ENCODE measurements at regions not wholly inside any gene's neighbourhood (a gene's known extent, or its start where the extent isn't known, plus 50 kb on each side); places are given as distances from the start of the nearest gene placed in this dataset.

- Histone ChIP-seq H3K4me1 (ENCODE audit: control insufficient read depth, extremely low read depth, insufficient read depth, low read length) (no peaks in the 10 kb centered on the region), H3K36me3 (ENCODE audit: control insufficient read depth, insufficient read depth, low read length) (no peaks in the 10 kb centered on the region), H3K9me3 (ENCODE audit: control insufficient read depth, insufficient read depth, low read depth, low read length) (no peaks in the 10 kb centered on the region), H3K27me3 (ENCODE audit: control insufficient read depth, insufficient read depth, low read length) (no peaks in the 10 kb centered on the region), H3K4me3 (replicated peaks in 1 of 4; ENCODE audit: control extremely low read depth in 1 of 4, insufficient read depth in 1 of 4, low read depth in 3 of 4, low read length in 4 of 4) (no peak overlapping the region), H3K9ac (ENCODE audit: insufficient read depth, low read length) (no peak overlapping the region), H4K20me1 (ENCODE audit: control insufficient read depth, extremely low read depth, insufficient read depth, low read length) (no peaks in the 10 kb centered on the region), H3K27ac (ENCODE audit: insufficient read depth, low read length) (no peak overlapping the region), H2AFZ (ENCODE audit: low read length) (no peak overlapping the region), H3K79me2 (ENCODE audit: control insufficient read depth, insufficient read depth, low read length) (no peaks in the 10 kb centered on the region), H3K4me2 (ENCODE audit: extremely low read depth, insufficient read depth, low read length) (no peak overlapping the region)
- no peak for TF ChIP-seq EZH2 (IDR thresholded peaks at IDR 0.05; ENCODE audit: low read length, missing control alignments)
- no peak for TF ChIP-seq CTCF (conservative IDR thresholded peaks at IDR 0.05 in 1 of 2, IDR thresholded peaks at IDR 0.05 in 1 of 2; ENCODE audit: low read depth in 1 of 2, low read length in 2 of 2)
- no peak for DNase-seq (ENCODE audit: low read depth in 2 of 2)
Observed at GRCh38 chr10:6338361-6338760, 135.6 kb downstream of the PFKFB3 start.

- no peak for TF ChIP-seq EZH2 (IDR thresholded peaks at IDR 0.05; ENCODE audit: low read length, missing control alignments)
- TF ChIP-seq CTCF (conservative IDR thresholded peaks at IDR 0.05 in 1 of 2, IDR thresholded peaks at IDR 0.05 in 1 of 2; ENCODE audit: low read depth in 1 of 2, low read length in 2 of 2): no peak
- no peak overlapping the region for H3K9ac ChIP-seq (ENCODE audit: insufficient read depth, low read length)
- no peak for DNase-seq (ENCODE audit: low read depth in 2 of 2)
Observed at GRCh38 chr10:6339891-6340290, 137.2 kb downstream of the PFKFB3 start.

GRCh38 chr10:6342096-6342685, 139.5 kb downstream of the PFKFB3 start:
- Histone ChIP-seq H2AFZ (ENCODE audit: low read length) (no peak overlapping the region), H3K79me2 (ENCODE audit: control insufficient read depth, insufficient read depth, low read length) (no peaks in the 10 kb centered on the region), H3K4me1 (ENCODE audit: control insufficient read depth, extremely low read depth, insufficient read depth, low read length) (no peaks in the 10 kb centered on the region), H3K4me2 (ENCODE audit: extremely low read depth, insufficient read depth, low read length) (no peak overlapping the region), H3K9me3 (ENCODE audit: control insufficient read depth, insufficient read depth, low read depth, low read length) (no peaks in the 10 kb centered on the region), H3K36me3 (ENCODE audit: control insufficient read depth, insufficient read depth, low read length) (no peaks in the 10 kb centered on the region), H3K27me3 (ENCODE audit: control insufficient read depth, insufficient read depth, low read length) (no peaks in the 10 kb centered on the region), H3K27ac (ENCODE audit: insufficient read depth, low read length) (no peak overlapping the region), H3K9ac (ENCODE audit: insufficient read depth, low read length) (no peak overlapping the region), H4K20me1 (ENCODE audit: control insufficient read depth, extremely low read depth, insufficient read depth, low read length) (no peaks in the 10 kb centered on the region), H3K4me3 (replicated peaks in 1 of 4; ENCODE audit: control extremely low read depth in 1 of 4, insufficient read depth in 1 of 4, low read depth in 3 of 4, low read length in 4 of 4) (no peak overlapping the region)
- TF ChIP-seq CTCF (conservative IDR thresholded peaks at IDR 0.05 in 1 of 2, IDR thresholded peaks at IDR 0.05 in 1 of 2; ENCODE audit: low read depth in 1 of 2, low read length in 2 of 2) (no peak), EZH2 (IDR thresholded peaks at IDR 0.05; ENCODE audit: low read length, missing control alignments) (no peak)
- DNase-seq (ENCODE audit: low read depth in 2 of 2): no peak

More at GRCh38 chr10:6339891-6340290, 137.2 kb downstream of the PFKFB3 start:
- Histone ChIP-seq H2AFZ (ENCODE audit: low read length) (no peak overlapping the region), H3K27me3 (ENCODE audit: control insufficient read depth, insufficient read depth, low read length) (no peaks in the 10 kb centered on the region), H3K79me2 (ENCODE audit: control insufficient read depth, insufficient read depth, low read length) (no peaks in the 10 kb centered on the region), H3K27ac (ENCODE audit: insufficient read depth, low read length) (no peak overlapping the region), H3K36me3 (ENCODE audit: control insufficient read depth, insufficient read depth, low read length) (no peaks in the 10 kb centered on the region), H4K20me1 (ENCODE audit: control insufficient read depth, extremely low read depth, insufficient read depth, low read length) (no peaks in the 10 kb centered on the region), H3K4me1 (ENCODE audit: control insufficient read depth, extremely low read depth, insufficient read depth, low read length) (no peaks in the 10 kb centered on the region), H3K9me3 (ENCODE audit: control insufficient read depth, insufficient read depth, low read depth, low read length) (no peaks in the 10 kb centered on the region), H3K4me2 (ENCODE audit: extremely low read depth, insufficient read depth, low read length) (no peak overlapping the region), H3K4me3 (replicated peaks in 1 of 4; ENCODE audit: control extremely low read depth in 1 of 4, insufficient read depth in 1 of 4, low read depth in 3 of 4, low read length in 4 of 4) (no peak overlapping the region)
